ENCODE measurements at regions not wholly inside any gene's neighbourhood (a gene's known extent, or its start where the extent isn't known, plus 50 kb on each side); places are given as distances from the start of the nearest gene placed in this dataset.

GRCh38 chr17:71022758-71023157 lies 853.4 kb downstream of the KCNJ2 start:
- TF ChIP-seq EZH2 (IDR thresholded peaks at IDR 0.05; ENCODE audit: borderline replicate concordance) (no peak), EZH2phosphoT487 (IDR thresholded peaks at IDR 0.05; ENCODE audit: low read depth, severe bottlenecking, unreplicated experiment) (no peak), CTCF (IDR thresholded peaks at IDR 0.05; ENCODE audit: poor library complexity) (no peak)

Measured in hepatocyte (in vitro differentiated cells).